ENCODE measurements at regions not wholly inside any gene's neighbourhood (a gene's known extent, or its start where the extent isn't known, plus 50 kb on each side); places are given as distances from the start of the nearest gene placed in this dataset.
"Not testable (repeated sequence)": the region's sequence is repeated elsewhere in the genome, so short reads cannot be mapped to it uniquely, and the experiment has no call there.

DNA sequence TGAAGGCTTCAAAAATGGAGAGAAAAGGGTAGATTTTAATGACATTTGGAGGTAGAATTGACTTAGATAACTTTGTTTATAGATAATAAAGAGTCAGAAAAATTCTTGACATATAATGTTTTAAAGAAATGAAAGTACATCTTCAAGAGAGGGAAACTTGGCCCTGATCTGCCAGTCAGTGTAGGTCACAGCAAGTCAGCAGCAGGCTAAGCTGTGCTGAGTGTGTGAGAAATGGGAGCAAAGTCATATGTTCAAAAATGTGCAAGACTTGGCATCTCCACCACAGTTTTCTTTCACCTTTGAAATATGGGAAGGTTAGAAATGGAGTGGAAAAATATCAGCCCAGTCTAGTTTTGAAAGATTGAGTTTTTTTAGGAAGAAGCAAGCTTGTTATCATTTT, 1761.3 kb downstream of the KHDRBS2 start:
- H3K27me3 ChIP-seq (ENCODE audit: control insufficient read depth, insufficient read depth, low read length); H3K4me3 ChIP-seq (ENCODE audit: low read length in 3 of 3); FAIRE-seq; intact Hi-C loops (cut with DNase I); H3K9ac ChIP-seq (ENCODE audit: low read length in 3 of 3); H3K4me1 ChIP-seq (ENCODE audit: control insufficient read depth in 2 of 3, insufficient read depth in 2 of 3, low read depth in 1 of 3, low read length in 3 of 3); H3K9me3 ChIP-seq (ENCODE audit: control insufficient read depth in 2 of 3, insufficient read depth in 1 of 3, low read length in 3 of 3); DNase-seq; H3K36me3 ChIP-seq (ENCODE audit: control insufficient read depth in 2 of 3, insufficient read depth in 3 of 3, low read length in 3 of 3); H3K27ac ChIP-seq (ENCODE audit: low read depth in 2 of 2, low read length in 2 of 2): not testable (repeated sequence)

DNA sequence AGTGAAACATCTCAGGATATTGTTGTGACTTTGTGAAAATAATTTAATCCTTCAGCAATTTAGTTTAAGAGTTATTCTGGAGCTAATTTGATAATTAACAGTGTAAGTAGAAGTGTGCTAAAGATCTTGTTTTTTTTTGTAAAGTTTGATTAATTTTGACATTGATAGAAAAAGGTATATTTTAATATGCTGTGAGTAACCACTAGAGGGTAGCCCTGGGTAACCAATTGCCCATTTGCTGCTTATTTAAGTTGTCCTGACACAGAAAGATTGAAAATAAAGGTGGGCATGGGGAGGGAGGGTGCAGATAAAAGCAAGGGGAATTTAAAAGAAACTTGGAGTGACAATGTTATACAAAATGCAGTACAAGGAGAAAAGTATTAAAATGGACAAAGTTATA, 1808.3 kb downstream of the KHDRBS2 start:
- H3K27ac ChIP-seq (ENCODE audit: low read depth in 2 of 2, low read length in 2 of 2); H3K27me3 ChIP-seq (ENCODE audit: control insufficient read depth, insufficient read depth, low read length); H3K36me3 ChIP-seq (ENCODE audit: control insufficient read depth in 2 of 3, insufficient read depth in 3 of 3, low read length in 3 of 3); H3K4me3 ChIP-seq (ENCODE audit: low read length in 3 of 3); H3K9ac ChIP-seq (ENCODE audit: low read length in 3 of 3); FAIRE-seq; intact Hi-C loops (cut with DNase I); H3K4me1 ChIP-seq (ENCODE audit: control insufficient read depth in 2 of 3, insufficient read depth in 2 of 3, low read depth in 1 of 3, low read length in 3 of 3); DNase-seq; H3K9me3 ChIP-seq (ENCODE audit: control insufficient read depth in 2 of 3, insufficient read depth in 1 of 3, low read length in 3 of 3): not testable (repeated sequence)

DNA sequence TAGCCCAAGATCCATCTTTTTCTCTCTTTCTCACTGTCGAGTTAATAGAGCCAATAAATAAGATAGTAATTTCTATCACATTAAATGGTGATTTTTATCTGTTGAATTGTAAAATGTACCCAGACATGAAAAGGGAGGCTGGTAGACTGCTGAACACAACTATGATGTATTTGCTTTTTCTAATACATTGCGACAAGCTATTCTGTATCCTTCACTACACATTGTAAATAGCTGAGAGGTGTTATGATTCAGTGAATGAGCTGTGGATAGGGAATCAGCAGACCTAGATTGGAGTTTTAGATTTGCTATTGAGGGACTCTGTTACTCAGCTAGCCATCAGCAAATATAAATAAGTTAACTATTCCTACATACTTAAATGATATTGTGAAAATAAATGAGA, 1812.2 kb downstream of the KHDRBS2 start:
- H3K27ac ChIP-seq (ENCODE audit: low read depth in 2 of 2, low read length in 2 of 2); intact Hi-C loops (cut with DNase I); H3K4me3 ChIP-seq (ENCODE audit: low read length in 3 of 3); DNase-seq; H3K9me3 ChIP-seq (ENCODE audit: control insufficient read depth in 2 of 3, insufficient read depth in 1 of 3, low read length in 3 of 3); H3K4me1 ChIP-seq (ENCODE audit: control insufficient read depth in 2 of 3, insufficient read depth in 2 of 3, low read depth in 1 of 3, low read length in 3 of 3); H3K9ac ChIP-seq (ENCODE audit: low read length in 3 of 3); H3K36me3 ChIP-seq (ENCODE audit: control insufficient read depth in 2 of 3, insufficient read depth in 3 of 3, low read length in 3 of 3); FAIRE-seq; H3K27me3 ChIP-seq (ENCODE audit: control insufficient read depth, insufficient read depth, low read length): not testable (repeated sequence)

DNA sequence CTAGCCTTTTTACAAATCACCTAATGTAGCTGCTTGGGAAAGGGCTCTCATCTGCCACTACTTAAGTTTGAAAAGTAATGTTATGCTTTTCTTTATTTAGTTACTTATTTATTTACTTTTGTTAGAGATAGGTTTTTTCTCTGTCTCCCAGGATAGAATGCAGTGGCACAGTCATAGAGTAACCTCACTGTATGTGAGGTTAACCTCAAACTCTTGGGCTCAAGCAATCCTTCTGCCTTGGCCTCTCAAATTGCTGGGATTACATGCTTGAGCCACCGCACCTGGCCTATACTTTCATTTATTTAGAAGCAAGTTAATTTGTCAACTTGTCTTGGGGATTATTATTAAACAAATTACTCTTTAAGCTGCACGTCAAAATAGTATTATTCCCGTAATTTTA, 1814.6 kb downstream of the KHDRBS2 start:
- intact Hi-C loops (cut with DNase I); DNase-seq; H3K27me3 ChIP-seq (ENCODE audit: control insufficient read depth, insufficient read depth, low read length); H3K27ac ChIP-seq (ENCODE audit: low read depth in 2 of 2, low read length in 2 of 2); H3K9me3 ChIP-seq (ENCODE audit: control insufficient read depth in 2 of 3, insufficient read depth in 1 of 3, low read length in 3 of 3); FAIRE-seq; H3K36me3 ChIP-seq (ENCODE audit: control insufficient read depth in 2 of 3, insufficient read depth in 3 of 3, low read length in 3 of 3); H3K4me1 ChIP-seq (ENCODE audit: control insufficient read depth in 2 of 3, insufficient read depth in 2 of 3, low read depth in 1 of 3, low read length in 3 of 3); H3K4me3 ChIP-seq (ENCODE audit: low read length in 3 of 3); H3K9ac ChIP-seq (ENCODE audit: low read length in 3 of 3): not testable (repeated sequence)

DNA sequence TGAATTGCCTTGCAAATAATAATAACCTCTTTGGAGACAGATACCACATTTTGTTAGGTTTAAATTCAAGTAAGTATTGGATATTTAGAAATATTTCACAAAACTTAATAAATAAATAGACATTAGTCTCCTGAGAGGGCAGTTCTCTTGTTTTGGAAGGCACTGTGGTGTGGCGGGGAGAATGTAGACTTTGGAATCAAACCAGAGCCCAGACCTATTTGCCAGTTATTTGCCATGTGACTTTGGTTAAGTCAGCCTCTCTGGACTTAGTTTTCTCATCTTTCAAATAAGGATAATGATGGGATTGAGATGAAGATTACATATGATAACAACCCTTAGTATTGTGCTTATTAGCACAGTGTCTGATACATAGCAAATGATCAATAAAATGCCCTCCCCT, 1835.6 kb downstream of the KHDRBS2 start:
- FAIRE-seq; H3K9me3 ChIP-seq (ENCODE audit: control insufficient read depth in 2 of 3, insufficient read depth in 1 of 3, low read length in 3 of 3); intact Hi-C loops (cut with DNase I): not testable (repeated sequence)

DNA sequence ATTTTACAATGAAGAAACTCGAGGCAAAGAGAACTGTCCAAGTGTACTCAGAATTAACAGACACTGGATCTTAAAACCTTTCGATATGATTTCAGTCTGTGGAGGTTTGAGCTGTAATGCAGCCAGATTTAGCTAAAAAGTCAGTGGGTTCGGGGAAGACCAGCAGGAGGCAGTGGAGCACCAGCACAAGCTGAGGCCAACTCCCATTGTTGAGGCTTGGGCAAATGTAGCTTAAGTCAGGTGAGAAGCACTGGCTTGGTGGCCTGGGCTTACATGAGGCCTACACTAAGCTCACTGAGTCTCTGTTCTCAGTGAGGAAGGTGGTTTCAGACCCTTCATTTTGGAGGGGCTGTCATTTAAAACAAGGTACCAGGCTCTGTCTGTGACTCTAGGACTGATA, 1841.5 kb downstream of the KHDRBS2 start:
- DNase-seq; FAIRE-seq; H3K27me3 ChIP-seq (ENCODE audit: control insufficient read depth, insufficient read depth, low read length); H3K4me3 ChIP-seq (ENCODE audit: low read length in 3 of 3); H3K9ac ChIP-seq (ENCODE audit: low read length in 3 of 3); intact Hi-C loops (cut with DNase I); H3K4me1 ChIP-seq (ENCODE audit: control insufficient read depth in 2 of 3, insufficient read depth in 2 of 3, low read depth in 1 of 3, low read length in 3 of 3); H3K27ac ChIP-seq (ENCODE audit: low read depth in 2 of 2, low read length in 2 of 2); H3K9me3 ChIP-seq (ENCODE audit: control insufficient read depth in 2 of 3, insufficient read depth in 1 of 3, low read length in 3 of 3); H3K36me3 ChIP-seq (ENCODE audit: control insufficient read depth in 2 of 3, insufficient read depth in 3 of 3, low read length in 3 of 3): not testable (repeated sequence)

More for the DNA sequence above, 1835.6 kb downstream of the KHDRBS2 start:
- H3K4me3 ChIP-seq (ENCODE audit: low read length in 3 of 3); H3K27ac ChIP-seq (ENCODE audit: low read depth in 2 of 2, low read length in 2 of 2); DNase-seq; H3K27me3 ChIP-seq (ENCODE audit: control insufficient read depth, insufficient read depth, low read length); H3K9ac ChIP-seq (ENCODE audit: low read length in 3 of 3); H3K36me3 ChIP-seq (ENCODE audit: control insufficient read depth in 2 of 3, insufficient read depth in 3 of 3, low read length in 3 of 3); H3K4me1 ChIP-seq (ENCODE audit: control insufficient read depth in 2 of 3, insufficient read depth in 2 of 3, low read depth in 1 of 3, low read length in 3 of 3): not testable (repeated sequence)

DNA sequence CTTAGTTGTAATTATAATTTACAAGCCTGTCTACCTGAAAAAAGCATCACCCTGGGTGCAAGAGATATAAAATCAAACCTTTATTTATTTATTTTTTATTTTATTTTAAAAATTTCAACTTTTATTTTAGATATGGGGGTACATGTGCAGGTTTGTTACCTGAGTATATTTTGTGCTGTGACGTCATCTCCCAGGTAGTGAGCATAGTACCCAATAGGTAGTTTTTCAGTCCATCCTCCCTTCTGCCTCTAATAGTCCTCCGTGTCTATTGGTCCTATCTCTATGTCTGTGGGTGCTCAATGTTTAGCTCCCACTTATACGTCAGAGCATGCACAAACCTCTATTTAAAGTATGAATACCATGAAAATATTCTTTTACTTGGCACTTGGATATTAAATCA, 1846.3 kb downstream of the KHDRBS2 start:
- H3K4me1 ChIP-seq (ENCODE audit: control insufficient read depth in 2 of 3, insufficient read depth in 2 of 3, low read depth in 1 of 3, low read length in 3 of 3); FAIRE-seq; H3K9me3 ChIP-seq (ENCODE audit: control insufficient read depth in 2 of 3, insufficient read depth in 1 of 3, low read length in 3 of 3); H3K27ac ChIP-seq (ENCODE audit: low read depth in 2 of 2, low read length in 2 of 2); H3K9ac ChIP-seq (ENCODE audit: low read length in 3 of 3); H3K4me3 ChIP-seq (ENCODE audit: low read length in 3 of 3); H3K36me3 ChIP-seq (ENCODE audit: control insufficient read depth in 2 of 3, insufficient read depth in 3 of 3, low read length in 3 of 3); H3K27me3 ChIP-seq (ENCODE audit: control insufficient read depth, insufficient read depth, low read length); DNase-seq; intact Hi-C loops (cut with DNase I): not testable (repeated sequence)

DNA sequence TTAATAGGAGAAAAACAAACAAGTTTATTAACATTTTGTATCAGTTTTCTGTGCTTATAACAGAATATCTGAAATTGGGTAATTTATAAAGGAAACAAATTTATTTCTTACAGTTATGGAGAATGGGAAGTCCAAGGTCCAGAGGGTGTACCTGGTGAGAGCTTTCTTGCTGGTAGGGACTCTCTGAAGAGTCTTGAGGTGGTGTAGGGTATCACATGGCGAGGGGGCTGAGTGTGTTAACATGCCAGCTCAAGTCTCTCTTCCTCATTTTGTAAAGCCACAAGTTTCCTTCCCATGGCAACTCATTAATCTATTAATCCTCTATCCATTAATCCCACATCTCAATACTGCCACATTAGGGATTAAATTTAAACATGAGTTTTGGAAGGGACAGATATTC, 1863.3 kb downstream of the KHDRBS2 start:
- H3K36me3 ChIP-seq (ENCODE audit: control insufficient read depth in 2 of 3, insufficient read depth in 3 of 3, low read length in 3 of 3); FAIRE-seq; intact Hi-C loops (cut with DNase I); H3K27ac ChIP-seq (ENCODE audit: low read depth in 2 of 2, low read length in 2 of 2); H3K9ac ChIP-seq (ENCODE audit: low read length in 3 of 3); H3K27me3 ChIP-seq (ENCODE audit: control insufficient read depth, insufficient read depth, low read length); H3K4me1 ChIP-seq (ENCODE audit: control insufficient read depth in 2 of 3, insufficient read depth in 2 of 3, low read depth in 1 of 3, low read length in 3 of 3); H3K4me3 ChIP-seq (ENCODE audit: low read length in 3 of 3); H3K9me3 ChIP-seq (ENCODE audit: control insufficient read depth in 2 of 3, insufficient read depth in 1 of 3, low read length in 3 of 3); DNase-seq: not testable (repeated sequence)

DNA sequence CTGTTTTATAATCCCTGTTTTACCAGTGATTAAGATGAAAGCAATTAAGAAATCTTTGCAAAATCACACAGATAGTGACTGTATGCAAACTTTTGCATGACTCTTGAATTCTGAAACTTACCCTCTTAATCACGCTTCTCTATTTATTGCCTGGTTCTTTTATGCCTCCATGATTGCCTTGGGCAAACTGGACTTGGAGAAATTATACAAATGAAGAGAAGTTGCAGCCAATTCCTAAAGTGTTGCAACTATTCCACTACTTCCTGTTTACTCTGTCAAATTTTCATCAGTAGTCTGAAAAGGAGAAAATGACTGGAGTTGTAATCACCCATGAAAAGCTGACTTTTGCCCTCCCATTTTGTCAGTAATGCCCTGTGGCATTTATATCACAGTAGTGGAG, 1869.9 kb downstream of the KHDRBS2 start:
- H3K4me3 ChIP-seq (ENCODE audit: low read length in 3 of 3); H3K9me3 ChIP-seq (ENCODE audit: control insufficient read depth in 2 of 3, insufficient read depth in 1 of 3, low read length in 3 of 3); H3K4me1 ChIP-seq (ENCODE audit: control insufficient read depth in 2 of 3, insufficient read depth in 2 of 3, low read depth in 1 of 3, low read length in 3 of 3); H3K36me3 ChIP-seq (ENCODE audit: control insufficient read depth in 2 of 3, insufficient read depth in 3 of 3, low read length in 3 of 3); H3K27me3 ChIP-seq (ENCODE audit: control insufficient read depth, insufficient read depth, low read length); H3K9ac ChIP-seq (ENCODE audit: low read length in 3 of 3); DNase-seq; intact Hi-C loops (cut with DNase I); H3K27ac ChIP-seq (ENCODE audit: low read depth in 2 of 2, low read length in 2 of 2); FAIRE-seq: not testable (repeated sequence)

Data from kidney (tissue), 10 donors.